ENCODE measurements at regions not wholly inside any gene's neighbourhood (a gene's known extent, or its start where the extent isn't known, plus 50 kb on each side); places are given as distances from the start of the nearest gene placed in this dataset.

DNA sequence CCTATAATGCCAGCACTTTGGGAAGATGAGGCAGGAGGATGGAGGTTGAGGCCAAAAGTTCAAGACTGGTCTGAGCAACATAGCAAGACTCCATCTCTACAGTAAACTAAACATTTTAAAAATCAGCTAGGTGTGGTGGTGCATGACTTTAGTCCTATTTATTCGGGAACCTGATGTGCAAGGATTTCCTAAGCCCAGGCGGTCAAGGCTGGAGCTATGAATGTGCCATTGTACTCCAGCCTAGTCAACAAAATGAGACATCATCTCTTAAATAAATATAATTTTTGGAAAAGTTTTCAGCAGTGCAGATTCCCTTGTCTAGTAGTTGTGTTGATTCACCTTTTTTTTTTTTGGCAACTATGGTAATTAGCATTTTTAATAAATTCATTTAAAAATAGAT lies 928.7 kb upstream of the PRKX start:
- TF ChIP-seq, protein P1, sequence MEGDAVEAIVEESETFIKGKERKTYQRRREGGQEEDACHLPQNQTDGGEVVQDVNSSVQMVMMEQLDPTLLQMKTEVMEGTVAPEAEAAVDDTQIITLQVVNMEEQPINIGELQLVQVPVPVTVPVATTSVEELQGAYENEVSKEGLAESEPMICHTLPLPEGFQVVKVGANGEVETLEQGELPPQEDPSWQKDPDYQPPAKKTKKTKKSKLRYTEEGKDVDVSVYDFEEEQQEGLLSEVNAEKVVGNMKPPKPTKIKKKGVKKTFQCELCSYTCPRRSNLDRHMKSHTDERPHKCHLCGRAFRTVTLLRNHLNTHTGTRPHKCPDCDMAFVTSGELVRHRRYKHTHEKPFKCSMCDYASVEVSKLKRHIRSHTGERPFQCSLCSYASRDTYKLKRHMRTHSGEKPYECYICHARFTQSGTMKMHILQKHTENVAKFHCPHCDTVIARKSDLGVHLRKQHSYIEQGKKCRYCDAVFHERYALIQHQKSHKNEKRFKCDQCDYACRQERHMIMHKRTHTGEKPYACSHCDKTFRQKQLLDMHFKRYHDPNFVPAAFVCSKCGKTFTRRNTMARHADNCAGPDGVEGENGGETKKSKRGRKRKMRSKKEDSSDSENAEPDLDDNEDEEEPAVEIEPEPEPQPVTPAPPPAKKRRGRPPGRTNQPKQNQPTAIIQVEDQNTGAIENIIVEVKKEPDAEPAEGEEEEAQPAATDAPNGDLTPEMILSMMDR (IDR thresholded peaks at IDR 0.05; ENCODE audit: low read depth, low read length, poor library complexity, severe bottlenecking) = no peak
- TF ChIP-seq EZH2phosphoT487 (IDR thresholded peaks at IDR 0.05; ENCODE audit: borderline replicate concordance, low read length) = no peak

Data from DOHH2 (cell line).